HepG2 (cell line): ENCODE measurements at regions not wholly inside any gene's neighbourhood (a gene's known extent, or its start where the extent isn't known, plus 50 kb on each side); places are given as distances from the start of the nearest gene placed in this dataset.

Source experiments
- ATAC-seq: fragments of 200-7000 bp; cut with Tn5 transposase; 3 replicates; pipeline ENCODE4 v1.9.1; 2020; ENCODE audit warnings: mild to moderate bottlenecking, moderate library complexity
- BruUV-seq: library from RNA; stranded (reverse); fragments of 400-500 nt; replicated peaks from 2 replicates; lab custom pipeline; 2021; lab: Mats Ljungman, UMichigan
- CTCF ChIA-PET: fragments of 300-600 bp; formaldehyde crosslinking; extraction: SDS; loops from one replicate; lab custom pipeline; 2021; ENCODE audit warnings: low total read pairs, inconsistent platforms, low intra/inter-chr PET ratio; lab: Yijun Ruan, JAX
- POLR2A ChIA-PET: fragments of 350-600 bp; sonication (Branson Sonifier 250); formaldehyde crosslinking; loops from one replicate; lab custom pipeline; 2020; ENCODE audit warnings: antibody characterized with exemption, inconsistent platforms; lab: Yijun Ruan, JAX
- DNase-seq: peaks from one replicate; pipeline ENCODE4 v3.0.0-alpha.2; 2015; ENCODE audit warnings: low spot score
- FAIRE-seq: peaks from 3 replicates; lab custom pipeline; 2011; peaks lifted over from hg19 to GRCh38; lab: Jason Lieb, UNC
- H2AFZ ChIP-seq: one replicate; pipeline ENCODE4 v1.6.1; 2011; ENCODE audit warnings: low read length, inconsistent platforms
- H3K27ac ChIP-seq: fragments of 300-600 bp; 3 replicates; pipeline ENCODE4 v1.8.0; 2011; ENCODE audit warnings: mixed run types, mild to moderate bottlenecking, mixed read lengths, low read length, inconsistent platforms; ENCODE audit not compliant: insufficient read depth; ENCODE audit errors: extremely low read length
- H3K27me3 ChIP-seq, 2 experiments: fragments of 200-600 bp in 1 of 2; 2 replicates in 1 of 2; 3 replicates in 1 of 2; pipeline versions ENCODE4 v1.6.0 to v1.8.0; 2011; ENCODE audit warnings: low read length in 2 of 2, mild to moderate bottlenecking in 2 of 2, moderate library complexity in 2 of 2, inconsistent platforms in 1 of 2; ENCODE audit not compliant: insufficient read depth in 2 of 2, control insufficient read depth in 1 of 2
- H3K36me3 ChIP-seq, 2 experiments: fragments of 200-600 bp in 1 of 2; replicated peaks in 1 of 2; 2 replicates in 1 of 2; 3 replicates in 1 of 2; pipeline versions ENCODE4 v1.5.1 to v1.8.0; 2011; ENCODE audit warnings: low read length in 2 of 2, inconsistent platforms in 1 of 2; ENCODE audit not compliant: insufficient read depth in 2 of 2, control insufficient read depth in 1 of 2
- H3K4me1 ChIP-seq: 2 replicates; pipeline ENCODE4 v1.5.1; 2012; ENCODE audit warnings: low read length, inconsistent platforms; ENCODE audit not compliant: insufficient read depth
- H3K4me2 ChIP-seq: 2 replicates; pipeline ENCODE4 v1.6.0; 2011; ENCODE audit warnings: low read depth, low read length, inconsistent platforms
- H3K4me3 ChIP-seq, 3 experiments: fragments of 200-600 bp in 1 of 3; sonication (generic), shearing (Covaris generic) in 1 of 3; replicated peaks in 1 of 3; 2 replicates each; pipeline ENCODE4 v1.5.1; 2011 to 2016; ENCODE audit warnings: low read length in 3 of 3, inconsistent platforms in 2 of 3, low read depth in 2 of 3, mild to moderate bottlenecking in 2 of 3, control low read depth in 1 of 3, mixed read lengths in 1 of 3; ENCODE audit not compliant: insufficient read depth in 1 of 3
- H3K79me2 ChIP-seq: one replicate; pipeline ENCODE4 v1.6.1; 2011; ENCODE audit warnings: low read length, inconsistent platforms; ENCODE audit not compliant: insufficient read depth
- H3K9ac ChIP-seq: 2 replicates; pipeline ENCODE4 v1.6.0; 2011; ENCODE audit warnings: mild to moderate bottlenecking, low read depth, low read length, inconsistent platforms; ENCODE audit not compliant: insufficient read depth
- H3K9me3 ChIP-seq: 2 replicates; pipeline ENCODE4 v1.5.1; 2012; ENCODE audit warnings: mild to moderate bottlenecking, low read length
- H4K20me1 ChIP-seq: 2 replicates; pipeline ENCODE4 v1.6.0; 2011; ENCODE audit warnings: inconsistent platforms, mild to moderate bottlenecking, low read length, moderate library complexity; ENCODE audit not compliant: insufficient read depth
- FOXA1 ChIP-seq, 2 experiments: fragments of 450-650 bp in 1 of 2; sonication (generic) in 1 of 2; formaldehyde crosslinking in 1 of 2; IDR thresholded peaks; 2 replicates each; pipeline versions ENCODE4 v1.4.0 to v1.6.1; 2016 to 2020; ENCODE audit warnings: missing genetic modification reagents in 1 of 2
- HOXD1 ChIP-seq: sonication (generic); formaldehyde crosslinking; IDR thresholded peaks from 2 replicates; pipeline ENCODE4 v1.5.0; 2020; ENCODE audit warnings: missing genetic modification reagents
- JUN ChIP-seq: sonication (generic); formaldehyde crosslinking; IDR thresholded peaks from 2 replicates; pipeline ENCODE4 v1.4.0; 2020; ENCODE audit warnings: mild to moderate bottlenecking, missing genetic modification reagents
- REST ChIP-seq, 2 experiments: IDR thresholded peaks; 2 replicates each; pipeline ENCODE4 v1.6.1; 2011 to 2012; ENCODE audit warnings: low read length in 2 of 2, borderline replicate concordance in 1 of 2, low read depth in 1 of 2, mild to moderate bottlenecking in 1 of 2, moderate library complexity in 1 of 2
- SOX5 ChIP-seq: IDR thresholded peaks from 2 replicates; pipeline ENCODE4 v1.6.1; 2016; ENCODE audit warnings: borderline replicate concordance
- ZFP36L1 ChIP-seq: sonication (generic); formaldehyde crosslinking; IDR thresholded peaks from 2 replicates; pipeline ENCODE4 v1.8.0; 2022; ENCODE audit warnings: mild to moderate bottlenecking, missing genetic modification reagents, moderate library complexity
- ZFP37 ChIP-seq: sonication (generic); formaldehyde crosslinking; IDR thresholded peaks from 2 replicates; pipeline ENCODE4 v1.4.0; 2020; ENCODE audit warnings: missing genetic modification reagents, borderline replicate concordance
- ZNF136 ChIP-seq: sonication (generic); formaldehyde crosslinking; IDR thresholded peaks from 2 replicates; pipeline ENCODE4 v1.8.1; 2022; ENCODE audit warnings: low read depth, mild to moderate bottlenecking, moderate library complexity, missing genetic modification reagents
- ZNF253 ChIP-seq: sonication (generic); formaldehyde crosslinking; IDR thresholded peaks from 2 replicates; pipeline ENCODE4 v1.8.0; 2022; ENCODE audit warnings: mild to moderate bottlenecking, missing genetic modification reagents, borderline replicate concordance
- ZNF329 ChIP-seq: sonication (generic); formaldehyde crosslinking; IDR thresholded peaks from 2 replicates; pipeline ENCODE4 v1.9.0; 2021; ENCODE audit warnings: low read depth, mild to moderate bottlenecking, missing genetic modification reagents
- ZNF7 ChIP-seq: IDR thresholded peaks from 2 replicates; pipeline ENCODE4 v1.6.1; 2016; ENCODE audit warnings: missing biosample characterization, missing genetic modification reagents
- ZNF703 ChIP-seq: sonication (generic); formaldehyde crosslinking; IDR thresholded peaks from 2 replicates; pipeline ENCODE4 v1.5.1; 2020; ENCODE audit warnings: missing genetic modification reagents, mild to moderate bottlenecking, moderate library complexity, borderline replicate concordance
- ZSCAN5A ChIP-seq: sonication (generic); formaldehyde crosslinking; IDR thresholded peaks from 2 replicates; pipeline ENCODE4 v1.8.0; 2022; ENCODE audit warnings: mild to moderate bottlenecking, missing genetic modification reagents, borderline replicate concordance
- WGBS: methylation state at CpG from one replicate; pipeline ENCODE4 v1.1.6; 2017; ENCODE audit warnings: low lambda C conversion rate; 5-methylcytosine and 5-hydroxymethylcytosine counted together
- in situ Hi-C: cut with HindIII; loops from 2 replicates; pipeline ENCODE4 v1.10.0; 2017; ENCODE audit warnings: low pct_unique_long_range_greater_than_20kb; ENCODE audit not compliant: extremely low pct_ligation_motif_present
- intact Hi-C: fragments of 100-400 bp; cut with micrococcal nuclease; formaldehyde crosslinking; loops from one replicate; pipeline ENCODE4 v1.10.0; 2022; ENCODE audit not compliant: unreplicated experiment
- TF ChIP-seq, protein P1 (sequence below): IDR thresholded peaks from 2 replicates; pipeline ENCODE4 v1.6.1; 2018; ENCODE audit warnings: missing genetic modification reagents, mild to moderate bottlenecking, missing compliant biosample characterization

- TF ChIP-seq REST (IDR thresholded peaks at IDR 0.05; ENCODE audit: borderline replicate concordance in 1 of 2, low read depth in 1 of 2, low read length in 2 of 2) (no peak), HOXD1 (no peak), ZNF703 (CRISPR knock-in tag) (no peak)
Measured at GRCh38 chr15:20353966-20354883, 187.4 kb downstream of the GOLGA6L6 start (continued).

DNA sequence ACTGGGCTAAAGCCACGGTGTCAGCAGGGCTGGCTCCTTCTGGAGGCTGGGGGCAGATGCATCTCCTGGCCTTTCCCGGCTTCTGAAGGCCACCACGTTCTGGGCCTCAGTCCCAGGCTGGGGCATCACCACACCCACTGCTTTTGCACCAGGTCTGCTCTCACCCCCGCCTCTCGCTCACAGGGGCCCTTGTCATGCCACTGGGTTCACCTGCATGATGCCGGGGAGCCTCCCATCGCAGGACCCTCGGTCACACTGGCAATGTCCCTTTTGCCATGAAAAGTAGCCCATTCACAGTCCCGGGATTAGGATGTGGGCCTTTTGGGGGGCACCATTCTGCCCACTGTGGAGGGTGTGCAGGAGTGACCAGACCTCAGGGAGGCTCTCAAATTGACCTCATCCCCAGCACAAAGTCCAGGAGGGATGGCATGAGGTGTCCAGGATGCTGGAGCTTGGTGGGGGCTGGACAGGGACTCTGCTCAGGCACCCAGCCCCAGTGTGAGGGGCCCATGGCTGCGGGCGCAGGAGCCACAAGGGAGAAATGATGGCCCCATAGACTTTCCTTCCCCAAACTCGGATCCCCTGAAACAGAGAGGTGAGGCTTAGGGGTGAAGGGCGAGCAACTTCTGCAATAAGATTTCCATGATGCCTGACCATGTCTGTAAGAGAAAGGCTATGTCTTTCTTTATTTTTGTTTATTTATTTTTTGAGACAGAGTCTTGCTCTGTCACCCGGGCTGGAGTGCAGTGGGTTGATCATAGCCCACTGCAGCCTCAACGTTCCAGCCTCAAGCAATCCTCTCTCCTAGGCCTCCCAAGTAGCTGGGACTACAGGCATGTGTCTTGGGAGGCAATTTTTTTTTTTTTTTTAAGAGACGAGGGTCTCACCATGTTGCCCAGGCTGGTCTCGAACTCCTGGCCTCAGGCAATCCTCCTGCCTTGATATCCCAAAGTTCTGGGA lies 189.1 kb downstream of the GOLGA6L6 start:
- Histone ChIP-seq H3K27me3 (no peaks in the 10 kb centered on the region), H4K20me1 (no peaks in the 10 kb centered on the region), H3K4me1 (no peaks in the 10 kb centered on the region), H3K9ac (no peak overlapping the region), H2AFZ (no peak overlapping the region), H3K4me3 (no peak overlapping the region), H3K79me2 (no peaks in the 10 kb centered on the region), H3K4me2 (no peak overlapping the region), H3K27ac (no peak overlapping the region), H3K36me3 (no peaks in the 10 kb centered on the region), H3K9me3 (no peaks in the 10 kb centered on the region)
- no peak for TF ChIP-seq FOXA1 (IDR thresholded peaks at IDR 0.05)
- no peak for TF ChIP-seq FOXA1 (CRISPR knock-in tag; IDR thresholded peaks at IDR 0.05)
- TF ChIP-seq ZFP37 (CRISPR knock-in tag), result no peak
- no peak for TF ChIP-seq ZNF136
- no peak for TF ChIP-seq ZNF329 (CRISPR knock-in tag)
- TF ChIP-seq ZFP36L1, result no peak
- TF ChIP-seq ZNF7 (CRISPR knock-in tag), result no peak
- TF ChIP-seq SOX5 (CRISPR knock-in tag), result no peak
- TF ChIP-seq JUN (CRISPR knock-in tag), result no peak
- no peak for TF ChIP-seq ZNF253 (CRISPR knock-in tag)
- no peak for TF ChIP-seq ZSCAN5A (CRISPR knock-in tag)
- TF ChIP-seq, protein P1, sequence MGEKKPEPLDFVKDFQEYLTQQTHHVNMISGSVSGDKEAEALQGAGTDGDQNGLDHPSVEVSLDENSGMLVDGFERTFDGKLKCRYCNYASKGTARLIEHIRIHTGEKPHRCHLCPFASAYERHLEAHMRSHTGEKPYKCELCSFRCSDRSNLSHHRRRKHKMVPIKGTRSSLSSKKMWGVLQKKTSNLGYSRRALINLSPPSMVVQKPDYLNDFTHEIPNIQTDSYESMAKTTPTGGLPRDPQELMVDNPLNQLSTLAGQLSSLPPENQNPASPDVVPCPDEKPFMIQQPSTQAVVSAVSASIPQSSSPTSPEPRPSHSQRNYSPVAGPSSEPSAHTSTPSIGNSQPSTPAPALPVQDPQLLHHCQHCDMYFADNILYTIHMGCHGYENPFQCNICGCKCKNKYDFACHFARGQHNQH (CRISPR knock-in tag), result no peak
- intact Hi-C loops, result no loop called here
- ChIA-PET POLR2A (no interaction called here), CTCF (no interaction called here)
- in situ Hi-C loops, result no loop called here
- BruUV-seq, result no TSS peak
- ATAC-seq (no peak), DNase-seq (no peak), FAIRE-seq (no peak)
- WGBS, result 23% methylated on average over 16 of the region's 17 CpGs
